GM11168 (cell line): ENCODE measurements at regions not wholly inside any gene's neighbourhood (a gene's known extent, or its start where the extent isn't known, plus 50 kb on each side); places are given as distances from the start of the nearest gene placed in this dataset.

Experiments used
- in situ Hi-C: fragments of 300-500 bp; cut with MboI; formaldehyde crosslinking; loops from one replicate; pipeline ENCODE4 v1.12.0; 2022; ENCODE audit warnings: low sequenced_read_pairs; ENCODE audit not compliant: unreplicated experiment

DNA sequence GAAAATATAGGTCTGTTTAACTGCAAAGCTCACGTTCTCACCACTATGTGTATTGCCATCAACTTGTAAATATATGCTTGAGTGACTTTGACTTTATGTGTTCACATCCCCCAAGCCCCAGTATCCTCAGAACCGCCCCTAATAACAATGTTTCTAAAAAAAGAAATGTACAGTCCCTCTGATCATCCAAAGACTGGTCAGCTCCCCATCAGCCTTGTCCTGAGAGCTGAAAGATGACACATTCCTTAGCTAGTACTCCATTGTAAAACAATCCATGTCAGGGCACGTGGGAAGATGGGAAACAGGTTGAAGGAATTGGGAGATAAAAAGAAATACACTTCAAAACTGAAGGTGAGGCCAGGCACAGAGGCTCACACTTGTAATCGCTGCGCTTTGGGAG is 279.4 kb upstream of the WWC1 start:
- in situ Hi-C loops: no loop called here

DNA sequence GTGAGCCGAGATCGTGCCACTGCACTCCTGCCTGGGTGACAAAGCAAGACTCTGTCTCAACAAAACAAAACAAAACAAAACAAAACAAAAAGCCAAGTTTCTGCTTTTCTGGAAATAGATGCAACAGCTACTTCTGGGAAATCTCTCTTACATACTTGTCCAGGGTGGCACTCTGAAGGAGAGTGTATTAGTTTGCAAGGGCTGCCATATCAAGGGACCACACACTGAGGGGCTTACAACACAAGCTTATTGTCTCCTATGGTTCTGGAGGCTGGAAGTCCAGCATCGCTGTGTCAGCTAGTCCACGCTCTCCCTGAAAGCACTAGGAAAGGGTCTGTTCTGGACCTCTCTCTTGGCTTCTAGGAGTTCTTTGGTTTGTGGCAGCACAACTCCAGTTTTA is 277.9 kb upstream of the WWC1 start:
- in situ Hi-C loops: no loop called here

DNA sequence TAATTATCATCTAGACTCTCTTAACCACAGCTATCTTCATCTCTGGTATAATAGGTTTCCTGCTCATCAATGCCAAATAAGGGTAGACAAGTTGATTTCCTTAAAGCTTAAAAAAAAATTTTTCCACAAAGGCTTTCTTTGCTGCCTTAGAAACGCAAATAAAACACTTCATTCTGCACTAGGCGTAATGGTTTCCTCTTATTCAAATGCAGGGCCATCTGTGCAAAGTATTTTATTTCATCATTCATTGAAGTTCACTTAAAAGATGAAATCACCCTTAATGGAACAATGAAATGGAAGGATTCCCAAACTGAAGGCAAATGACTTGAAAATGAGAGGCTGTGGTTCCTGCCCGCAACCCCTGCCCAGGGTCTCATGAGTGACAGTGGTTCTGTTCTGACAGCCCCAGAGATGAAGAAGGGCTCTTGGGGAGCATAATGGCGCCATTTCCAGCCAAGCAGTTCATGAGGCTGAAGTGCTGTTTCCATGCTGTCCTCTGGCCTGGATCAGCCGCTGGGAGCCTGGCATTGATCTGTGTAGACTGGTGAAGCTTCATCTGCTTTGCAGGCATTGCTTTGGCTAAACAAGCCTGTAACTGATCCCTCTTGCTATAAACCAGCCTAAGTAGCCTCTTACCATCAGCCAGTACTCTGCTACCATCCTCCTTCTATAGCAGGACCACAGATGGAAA is 276.9 kb upstream of the WWC1 start:
- in situ Hi-C loops: no loop called here

DNA sequence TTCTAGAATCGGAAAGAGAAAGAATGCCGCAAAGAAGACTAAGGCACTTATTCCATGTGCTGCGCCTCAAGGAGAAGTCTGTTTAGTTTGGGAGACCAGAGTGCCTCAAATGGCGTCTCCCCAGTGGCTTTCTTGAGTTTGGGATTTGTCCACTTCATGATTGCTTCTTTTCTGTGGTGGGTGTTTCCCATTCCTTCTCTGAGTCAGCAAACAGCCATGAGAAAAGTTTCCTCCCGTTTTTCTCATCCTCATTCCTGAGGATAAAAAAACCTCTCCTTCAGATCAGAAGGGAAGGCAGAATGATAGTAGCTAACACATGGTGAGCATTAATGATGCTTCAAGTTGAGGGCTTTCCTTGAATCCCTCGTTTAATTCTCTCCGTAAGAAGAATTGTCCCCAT is 275.9 kb upstream of the WWC1 start:
- in situ Hi-C loops: no loop called here

DNA sequence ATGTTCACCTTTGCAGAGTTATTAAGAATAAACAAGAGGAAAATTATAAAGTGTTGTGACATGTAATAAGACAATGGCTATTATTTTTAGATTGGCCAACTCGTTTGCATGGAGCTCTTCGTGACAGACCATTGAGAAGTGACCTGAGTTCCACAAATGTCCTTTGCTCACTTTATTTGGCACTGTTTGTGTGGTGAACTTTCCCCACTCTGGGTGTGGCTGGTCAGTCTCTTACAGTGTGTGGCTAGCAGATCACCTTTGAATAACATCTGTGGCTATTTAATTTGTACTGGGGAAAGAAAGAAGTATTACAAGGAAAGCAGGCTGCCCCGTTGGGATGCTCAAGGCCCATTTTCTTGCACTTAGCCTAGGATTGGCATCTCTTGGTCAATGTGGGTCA is 274.1 kb upstream of the WWC1 start:
- in situ Hi-C loops: no loop called here

DNA sequence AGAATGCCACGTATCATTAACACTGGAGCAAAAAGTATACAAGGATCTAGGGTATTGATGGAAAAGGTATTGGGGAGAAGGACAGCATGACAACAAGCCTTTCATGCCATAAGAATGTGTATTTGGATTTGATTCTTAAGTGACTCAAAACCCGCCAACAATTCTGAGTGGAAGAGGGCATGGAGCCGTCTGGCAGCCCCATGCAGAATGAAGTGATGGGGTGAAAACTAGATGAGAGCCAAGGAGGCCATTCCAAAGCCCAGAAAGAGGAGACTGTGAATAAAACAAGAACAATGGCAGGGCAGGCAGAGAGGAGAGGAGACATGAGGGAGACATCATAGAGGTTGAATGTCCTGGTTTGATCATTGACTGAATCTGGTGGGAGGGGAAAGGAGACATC is 272.3 kb upstream of the WWC1 start:
- in situ Hi-C loops: no loop called here

DNA sequence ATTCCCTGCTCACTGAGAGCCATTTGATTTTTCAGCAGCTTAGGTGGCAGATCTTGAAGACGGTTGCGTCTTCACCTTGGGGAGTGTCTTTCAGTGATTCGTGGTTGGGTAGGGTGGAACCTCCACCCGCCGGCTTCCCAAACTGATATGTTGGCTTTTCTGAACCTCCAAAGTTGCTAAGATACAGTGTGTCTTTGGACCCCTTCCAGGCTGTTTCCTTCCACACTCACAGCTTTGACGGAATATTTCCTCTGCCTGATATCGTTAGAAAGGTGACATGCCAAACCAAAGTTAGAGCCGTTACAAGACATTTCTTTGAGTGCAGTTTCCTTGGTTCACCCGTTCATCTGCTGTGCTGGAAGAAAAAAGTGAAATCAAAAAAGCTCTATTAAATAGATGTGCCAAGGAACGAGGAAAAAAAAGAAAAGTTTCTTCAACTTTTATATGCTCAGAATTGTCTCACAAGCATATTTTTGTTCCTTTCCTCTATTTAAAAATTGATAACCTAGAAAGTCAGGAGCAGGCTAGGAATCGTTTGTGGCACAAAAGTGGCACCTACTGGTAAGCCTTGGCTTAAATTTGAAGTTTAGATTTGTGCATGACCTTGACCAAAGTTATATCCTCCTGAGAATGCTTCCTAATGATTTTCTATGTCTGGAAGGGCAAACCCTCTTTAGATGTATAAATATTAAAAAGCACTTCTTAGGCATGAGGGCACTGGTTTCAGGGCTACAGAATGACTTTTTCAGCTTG is 270.7 kb upstream of the WWC1 start:
- in situ Hi-C loops: no loop called here

DNA sequence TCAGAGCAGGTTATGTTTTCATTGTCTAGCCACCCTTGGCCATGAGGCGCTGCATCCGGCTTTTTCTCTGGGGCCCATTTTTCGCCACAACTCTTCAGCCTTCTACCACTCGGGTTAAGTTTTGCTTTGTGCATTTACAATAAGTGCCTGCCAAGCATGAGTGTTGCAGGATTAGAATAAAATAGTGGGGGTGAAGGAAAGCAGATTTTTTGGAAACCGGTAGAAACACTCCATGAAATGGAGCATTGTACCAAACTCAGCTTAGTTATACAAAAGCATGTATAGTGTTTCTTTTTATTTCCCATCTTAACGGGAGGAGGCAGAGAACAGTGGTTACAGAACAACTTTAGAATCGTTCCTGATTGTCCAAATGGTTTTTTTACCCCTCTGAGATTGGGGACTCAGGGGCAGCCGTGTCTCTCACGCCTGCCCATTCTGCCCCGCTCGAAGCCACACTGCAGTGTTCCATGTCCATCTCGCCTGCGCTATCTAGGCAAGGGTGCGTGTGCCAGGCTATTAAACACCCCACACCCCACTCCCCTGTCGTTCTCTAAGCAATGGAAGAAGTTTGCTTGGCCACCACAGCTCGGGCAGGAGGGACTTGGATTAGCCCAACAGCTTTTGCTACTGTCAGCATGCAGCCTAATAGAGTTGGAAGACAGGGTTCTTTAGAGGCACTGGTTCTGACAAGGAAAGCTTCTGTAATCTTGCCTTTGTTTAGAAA is 268.8 kb upstream of the WWC1 start:
- in situ Hi-C loops: no loop called here

DNA sequence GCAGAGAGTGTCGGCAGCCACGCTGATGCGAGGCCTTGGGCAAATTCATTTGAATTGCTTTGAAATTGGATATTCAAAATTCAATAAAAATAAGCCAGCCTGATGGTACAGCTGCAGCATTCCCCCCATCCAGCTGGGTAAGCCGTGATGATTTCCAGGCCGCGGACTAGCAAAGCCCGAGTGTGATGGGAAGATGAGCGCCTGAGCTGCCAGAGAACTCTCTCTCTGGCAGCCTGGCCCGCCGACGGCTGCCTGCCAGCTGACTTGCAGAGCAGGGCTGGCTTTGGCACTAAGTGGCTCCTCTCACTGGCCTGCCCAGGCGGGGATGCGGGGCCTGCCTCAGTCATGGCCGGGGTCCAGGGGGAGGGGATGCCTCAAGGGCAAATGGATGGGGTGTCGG is 268.3 kb upstream of the WWC1 start:
- in situ Hi-C loops: no loop called here

DNA sequence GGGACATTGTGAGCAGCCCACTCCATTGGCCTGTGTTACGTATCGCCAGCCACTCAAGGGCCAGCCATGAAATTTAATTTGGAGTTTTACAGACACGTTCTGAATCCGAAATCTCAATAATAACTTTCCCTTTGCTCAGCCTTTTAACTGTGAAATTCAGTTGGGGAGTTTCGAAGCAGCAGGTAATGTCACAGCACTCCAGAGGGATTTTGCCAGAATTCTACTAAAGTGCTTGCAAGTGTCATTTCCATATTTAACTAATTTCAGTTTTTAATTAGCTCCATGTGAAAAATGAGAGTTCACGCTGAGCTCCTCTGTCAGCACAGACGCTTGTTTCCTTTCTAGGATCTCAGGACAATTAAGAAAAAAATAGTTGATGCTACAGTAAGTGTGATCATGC is 267.1 kb upstream of the WWC1 start:
- in situ Hi-C loops: no loop called here

DNA sequence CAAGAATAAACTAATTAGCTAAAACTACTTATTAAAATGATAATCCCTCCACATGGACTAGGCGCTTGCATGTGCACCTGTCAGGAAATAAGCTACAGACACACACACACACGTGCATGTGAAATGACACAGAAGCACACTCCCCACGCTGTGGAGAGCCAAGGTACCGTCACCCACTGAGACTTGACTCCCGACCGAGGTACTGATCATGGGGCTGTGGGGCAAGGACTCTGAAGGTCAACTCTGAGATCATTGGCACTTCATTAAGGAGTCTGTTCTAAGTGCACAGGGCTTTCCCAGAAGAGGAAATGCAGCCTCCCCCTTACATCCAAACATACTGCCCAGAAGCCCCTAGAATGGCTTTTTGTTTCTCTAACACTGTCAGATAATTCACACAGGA is 264.4 kb upstream of the WWC1 start:
- in situ Hi-C loops: no loop called here

DNA sequence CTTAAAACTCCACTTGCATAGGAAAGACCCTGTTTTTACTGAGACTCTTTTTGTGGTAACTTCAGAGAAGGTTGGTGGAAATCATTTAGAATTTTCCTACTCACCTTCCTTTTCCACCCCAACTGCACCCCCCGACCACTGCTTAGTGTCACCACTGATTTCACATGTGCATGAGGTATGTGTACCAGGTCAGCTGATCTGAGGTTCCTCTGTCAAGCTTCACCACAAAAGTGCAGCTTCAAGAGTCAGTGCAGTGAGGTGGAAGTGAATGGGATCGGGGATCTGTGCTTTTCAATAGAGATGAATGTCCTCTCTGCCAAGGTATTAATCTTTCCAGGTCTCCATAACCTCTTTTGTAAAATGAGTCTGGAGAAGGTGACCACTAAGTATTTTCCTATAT is 260.5 kb upstream of the WWC1 start:
- in situ Hi-C loops: no loop called here

DNA sequence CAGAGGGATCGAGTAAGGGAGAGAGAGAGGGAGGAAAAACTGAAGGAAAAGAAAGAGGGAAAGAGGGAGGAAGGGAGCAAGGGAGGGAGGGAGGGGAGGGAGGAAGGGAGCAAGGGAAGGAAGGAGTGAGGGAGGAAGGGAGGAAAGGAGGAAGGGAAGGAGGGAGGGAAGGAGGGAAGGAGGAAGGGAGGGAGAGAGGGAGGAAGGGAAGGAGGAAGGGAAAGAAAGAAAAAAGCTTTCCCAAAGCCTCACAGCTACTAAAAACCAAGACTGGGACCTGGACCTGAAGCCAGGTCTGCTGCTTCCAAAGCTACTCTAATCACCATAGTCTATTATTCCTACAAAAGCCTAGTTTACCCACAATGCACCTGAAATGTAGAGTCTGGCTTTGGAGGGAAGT is 259.8 kb upstream of the WWC1 start:
- in situ Hi-C loops: no loop called here

DNA sequence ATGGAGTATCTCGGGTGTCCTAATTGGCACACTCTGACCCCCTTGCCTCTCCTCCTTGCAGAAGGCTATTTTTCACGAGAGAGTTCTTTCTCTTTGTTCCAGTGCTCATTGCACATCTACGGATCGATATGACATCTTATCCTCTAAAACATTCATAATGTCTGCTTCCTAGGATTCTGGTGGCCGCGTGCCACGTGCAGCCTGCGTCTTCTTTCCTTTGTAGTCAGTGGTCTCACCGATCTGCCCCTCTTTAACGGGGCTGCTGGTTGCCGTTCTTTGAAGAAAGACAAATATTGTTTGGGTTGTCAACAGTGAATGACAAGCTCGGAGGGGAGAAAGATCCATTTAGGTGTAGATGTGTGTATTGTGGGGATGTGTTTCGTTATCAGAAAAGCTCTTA is 252.4 kb upstream of the WWC1 start:
- in situ Hi-C loops: no loop called here

DNA sequence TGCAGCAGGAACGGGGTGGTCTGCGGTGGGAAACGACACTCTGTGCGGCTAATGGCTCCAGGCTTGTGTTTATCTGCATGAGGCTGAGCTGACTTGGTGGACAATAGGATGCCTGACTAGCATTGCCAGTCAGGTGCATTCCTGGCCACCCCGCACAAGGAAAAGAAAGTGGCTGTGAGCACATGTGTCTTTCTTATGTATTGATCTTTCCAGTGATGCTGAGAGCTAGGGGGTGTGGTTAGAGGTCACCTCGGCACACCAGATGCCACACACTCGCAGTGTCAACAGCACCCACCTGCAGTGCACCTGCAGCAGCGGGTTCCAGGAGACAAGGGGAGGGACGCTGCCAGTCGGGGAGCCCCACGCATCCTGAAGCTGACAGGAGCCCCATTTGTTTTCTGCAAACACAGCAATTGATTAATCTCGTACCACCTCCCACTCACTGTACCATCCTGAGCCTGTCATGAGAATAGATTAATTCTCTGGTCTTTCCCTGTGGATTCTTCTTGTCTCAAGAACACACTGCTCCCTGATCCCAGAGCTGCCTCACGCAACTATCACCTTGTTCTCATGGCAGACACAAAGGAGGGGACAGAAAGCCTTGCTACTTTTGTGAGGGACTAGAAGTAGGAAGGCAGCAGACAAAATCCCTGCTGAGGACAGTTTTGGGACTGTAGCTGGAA is 251.7 kb upstream of the WWC1 start:
- in situ Hi-C loops: no loop called here

DNA sequence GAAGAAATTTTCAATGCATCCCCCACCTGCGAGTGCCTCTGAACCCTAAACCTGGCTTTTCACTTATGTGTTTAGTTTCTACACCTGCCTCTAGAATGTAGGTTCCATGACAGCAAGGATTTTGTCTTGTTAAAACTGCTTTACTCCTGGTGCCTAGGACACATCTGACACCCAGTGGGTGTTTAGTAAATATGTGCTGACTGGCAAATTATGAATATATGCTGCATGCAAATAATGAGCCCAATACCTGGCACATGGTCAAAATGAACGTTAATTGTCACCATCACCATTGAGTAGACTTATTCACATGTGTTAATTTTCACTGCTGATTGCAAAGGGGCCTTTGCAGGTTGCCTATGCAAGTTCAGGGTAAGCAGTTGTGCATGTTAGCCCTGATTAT is 249.9 kb upstream of the WWC1 start:
- in situ Hi-C loops: no loop called here

DNA sequence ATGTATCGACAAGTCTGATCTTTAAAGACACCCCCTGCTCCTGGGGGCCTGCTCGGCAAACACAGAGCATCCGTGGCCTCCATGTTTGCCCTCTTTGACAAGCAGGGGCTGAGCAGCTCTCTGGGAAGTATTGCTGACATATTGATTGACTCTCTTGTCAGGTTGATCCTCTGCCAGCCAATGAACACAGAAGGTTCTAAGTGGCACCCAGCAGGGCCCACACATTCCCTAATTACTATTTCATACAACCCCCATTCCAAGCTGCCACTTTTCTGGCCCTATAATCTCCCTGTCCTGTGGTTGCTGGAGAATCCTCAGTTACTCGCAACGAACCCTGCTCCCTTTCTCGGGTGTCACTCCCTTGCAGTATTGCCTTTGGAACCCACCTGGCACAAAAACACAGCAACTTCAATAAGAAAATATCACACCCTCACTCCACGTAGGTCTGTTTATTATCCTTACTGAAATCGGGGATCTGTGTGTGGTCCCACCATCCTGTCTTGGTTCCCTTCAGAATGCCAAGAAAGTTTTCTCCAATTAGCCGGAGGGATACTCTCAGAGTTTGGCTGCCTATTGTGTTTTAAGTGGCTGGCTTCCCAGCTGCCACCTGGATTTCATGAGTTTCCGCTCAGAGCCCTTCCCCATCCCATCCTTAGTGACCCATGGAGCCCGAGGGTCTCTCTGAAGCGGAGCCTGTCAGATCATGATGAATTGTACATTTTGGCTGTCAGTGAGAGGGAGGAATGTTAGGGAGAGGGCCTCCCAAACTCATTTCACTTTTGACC is 249.0 kb upstream of the WWC1 start:
- in situ Hi-C loops: no loop called here

DNA sequence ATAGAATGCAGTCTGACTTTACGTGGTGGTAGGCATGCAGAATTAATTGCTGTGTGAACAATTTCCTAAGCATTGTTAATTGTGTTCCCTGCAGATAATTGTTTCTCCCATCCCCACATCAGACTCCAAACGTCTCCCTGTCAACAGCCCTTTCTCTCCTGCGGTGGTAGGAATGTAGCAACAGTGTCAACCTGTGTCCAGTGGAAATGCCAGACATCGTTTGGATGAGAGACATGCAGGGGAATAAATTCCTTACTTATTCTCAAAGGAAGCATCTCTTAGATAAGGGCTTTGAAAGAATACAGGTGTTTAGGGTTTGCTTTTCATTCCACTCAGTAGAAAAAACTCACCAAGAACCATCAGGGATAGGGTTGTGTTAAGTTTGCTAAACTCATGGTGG is 245.3 kb upstream of the WWC1 start:
- in situ Hi-C loops: no loop called here

DNA sequence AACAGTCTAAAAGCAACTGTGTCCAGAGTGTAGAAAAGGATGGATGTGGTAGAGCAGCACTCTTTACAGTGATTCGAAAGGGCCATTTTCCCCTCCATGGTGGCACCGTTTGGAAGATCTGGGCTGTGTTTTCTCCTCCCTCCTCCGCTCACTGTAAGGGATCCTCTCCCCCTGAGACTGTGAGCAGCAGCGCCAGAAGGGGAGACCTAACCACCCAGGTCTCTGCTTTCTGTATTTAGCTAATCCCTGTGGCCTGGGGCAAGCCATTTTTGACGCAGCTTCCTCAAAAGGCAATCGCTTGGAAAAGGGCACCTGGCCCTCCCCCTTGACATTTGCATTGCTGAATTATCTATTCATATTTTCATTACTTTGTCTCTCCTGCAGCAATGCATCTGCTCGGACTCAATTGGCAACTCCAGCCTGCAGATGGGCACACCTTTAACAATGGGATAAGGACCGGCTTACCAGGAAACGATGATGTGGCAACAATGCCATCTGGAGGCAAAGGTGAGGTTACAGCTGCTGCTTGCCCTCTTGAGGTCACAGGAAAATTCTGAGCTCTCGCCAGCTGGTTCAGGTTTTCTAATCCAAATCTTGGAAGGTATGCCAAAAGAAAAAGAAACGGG is 244.3 kb upstream of the WWC1 start:
- in situ Hi-C loops: no loop called here

DNA sequence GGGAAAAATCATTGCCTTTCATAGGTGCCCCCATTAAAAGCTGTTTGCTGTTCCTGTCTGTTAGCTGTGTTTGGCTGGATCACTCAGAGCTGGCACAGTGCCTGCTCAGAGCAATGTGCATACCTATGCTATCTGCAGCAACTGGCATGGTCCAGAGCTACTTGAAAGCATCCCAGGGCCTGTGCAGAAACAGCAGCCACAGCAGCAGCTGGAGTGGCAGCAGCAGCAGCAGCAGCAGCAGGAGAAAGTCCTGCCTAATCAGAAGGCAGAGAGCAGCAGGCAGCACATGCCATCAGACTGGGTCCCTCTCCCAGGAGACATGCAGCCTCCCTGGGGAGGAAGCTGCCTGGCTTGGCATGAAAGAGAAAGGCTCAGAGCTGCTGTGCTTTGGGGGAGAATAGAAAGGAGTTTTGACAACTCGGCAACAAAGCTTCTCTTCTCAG is 243.8 kb upstream of the WWC1 start:
- in situ Hi-C loops: no loop called here
